Neural progenitor cell (in vitro differentiated cells): ENCODE measurements at regions not wholly inside any gene's neighbourhood (a gene's known extent, or its start where the extent isn't known, plus 50 kb on each side); places are given as distances from the start of the nearest gene placed in this dataset.

Experiments
- CTCF ChIP-seq: fragments of 200-600 bp; sonication (generic); IDR thresholded peaks from 2 replicates; pipeline ENCODE4 v1.5.1; 2017; ENCODE audit warnings: antibody characterized with exemption, mild to moderate bottlenecking
- EZH2phosphoT487 ChIP-seq: fragments of 200-600 bp; sonication (generic); IDR thresholded peaks from 2 replicates; pipeline ENCODE4 v1.6.1; 2017; ENCODE audit warnings: antibody characterized with exemption

DNA sequence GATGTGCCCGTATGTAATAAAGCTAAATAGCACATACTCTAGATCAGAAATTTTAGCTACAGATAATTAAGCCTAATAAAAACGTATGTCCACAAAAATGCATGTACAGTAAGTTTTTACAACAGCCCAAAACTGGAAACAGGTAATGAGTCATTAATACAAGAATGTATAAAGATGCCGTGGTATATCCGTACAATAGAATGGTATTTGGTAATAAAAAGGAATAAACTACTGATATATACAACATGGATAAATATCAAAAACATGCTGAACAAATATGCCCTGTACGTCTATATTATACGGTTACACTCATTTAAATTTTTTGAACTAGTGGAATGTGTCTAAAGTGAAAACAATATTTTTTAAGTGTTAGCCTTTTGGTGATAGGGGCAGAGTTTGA is 128.2 kb upstream of the ADGRB3 start:
- no peak for TF ChIP-seq CTCF
- no peak for TF ChIP-seq EZH2phosphoT487
